SJCRH30 (cell line): ENCODE measurements at regions not wholly inside any gene's neighbourhood (a gene's known extent, or its start where the extent isn't known, plus 50 kb on each side); places are given as distances from the start of the nearest gene placed in this dataset.
"Not testable (repeated sequence)": the region's sequence is repeated elsewhere in the genome, so short reads cannot be mapped to it uniquely, and the experiment has no call there.

Source experiments
- DNase-seq, 2 experiments: peaks; one replicate each; pipeline ENCODE4 v3.0.0-alpha.2; 2015 to 2020
- H3K27ac ChIP-seq: fragments of 250-450 bp; sonication (Bioruptor Pico); 2 replicates; pipeline ENCODE4 v1.5.1; 2020; ENCODE audit warnings: mild to moderate bottlenecking, moderate library complexity
- H3K27me3 ChIP-seq: fragments of 250-450 bp; sonication (Bioruptor Pico); 2 replicates; pipeline ENCODE4 v1.5.1; 2020; ENCODE audit warnings: mild to moderate bottlenecking, moderate library complexity
- H3K36me3 ChIP-seq: fragments of 250-450 bp; sonication (Bioruptor Pico); 2 replicates; pipeline ENCODE4 v1.5.1; 2020; ENCODE audit warnings: mild to moderate bottlenecking, moderate library complexity
- H3K4me1 ChIP-seq: fragments of 250-450 bp; sonication (Bioruptor Pico); 2 replicates; pipeline ENCODE4 v1.5.1; 2020; ENCODE audit warnings: mild to moderate bottlenecking, moderate library complexity
- H3K4me3 ChIP-seq: fragments of 250-450 bp; sonication (Bioruptor Pico); 2 replicates; pipeline ENCODE4 v1.5.1; 2020; ENCODE audit warnings: mild to moderate bottlenecking, moderate library complexity
- H3K9me3 ChIP-seq: fragments of 250-450 bp; sonication (Bioruptor Pico); replicated peaks from 2 replicates; pipeline ENCODE4 v1.5.1; 2020; ENCODE audit warnings: mild to moderate bottlenecking, moderate library complexity

DNA sequence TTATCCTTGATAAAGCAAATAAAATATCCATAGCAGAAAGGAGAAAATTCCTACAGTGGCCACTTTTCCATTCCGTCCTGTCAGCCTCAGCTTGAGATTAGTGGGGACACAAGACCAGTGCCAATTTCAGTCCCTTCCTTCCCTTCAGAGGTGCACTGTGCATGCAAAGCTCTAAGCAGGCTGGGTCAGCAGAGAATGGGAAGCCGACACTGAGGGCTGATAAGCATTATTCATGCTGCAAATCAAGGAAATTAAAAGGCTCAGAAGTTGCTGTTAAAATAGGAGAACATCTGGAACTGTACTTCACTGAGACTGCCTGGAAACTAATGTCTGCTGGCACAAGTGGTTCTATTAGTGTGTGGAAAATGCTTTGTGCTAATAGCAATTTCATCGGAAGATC, 534.3 kb downstream of the ADCYAP1 start:
- no peaks in the 10 kb centered on the region for H3K9me3 ChIP-seq
- no peak overlapping the region for H3K4me3 ChIP-seq
- DNase-seq, result no peak
- no peaks in the 10 kb centered on the region for H3K4me1 ChIP-seq
- H3K27me3 ChIP-seq, result 0 out of 2 replicates have a peak, but pooled peaks cover 7% of the 10 kb centered on the region
- H3K36me3 ChIP-seq, result no peaks in the 10 kb centered on the region
- H3K27ac ChIP-seq, result no peak overlapping the region

DNA sequence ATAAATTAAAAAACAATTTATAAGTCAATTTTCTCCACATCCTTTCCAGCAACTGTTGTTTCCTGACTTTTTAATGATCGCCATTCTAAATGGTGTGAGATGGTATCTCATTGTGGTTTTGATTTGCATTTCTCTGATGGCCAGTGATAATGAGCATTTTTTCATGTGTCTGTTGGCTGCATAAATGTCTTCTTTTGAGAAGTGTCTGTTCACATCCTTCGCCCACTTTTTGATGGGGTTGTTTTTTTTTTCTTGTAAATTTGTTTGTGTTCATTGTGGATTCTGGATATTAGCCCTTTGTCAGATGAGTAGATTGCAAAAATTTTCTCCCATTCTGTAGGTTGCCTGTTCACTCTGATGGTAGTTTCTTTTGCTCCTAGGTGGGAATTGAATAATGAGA, 539.4 kb downstream of the ADCYAP1 start:
- H3K36me3 ChIP-seq, H3K4me1 ChIP-seq, H3K9me3 ChIP-seq, H3K27me3 ChIP-seq, H3K4me3 ChIP-seq, H3K27ac ChIP-seq, DNase-seq: not testable (repeated sequence)

DNA sequence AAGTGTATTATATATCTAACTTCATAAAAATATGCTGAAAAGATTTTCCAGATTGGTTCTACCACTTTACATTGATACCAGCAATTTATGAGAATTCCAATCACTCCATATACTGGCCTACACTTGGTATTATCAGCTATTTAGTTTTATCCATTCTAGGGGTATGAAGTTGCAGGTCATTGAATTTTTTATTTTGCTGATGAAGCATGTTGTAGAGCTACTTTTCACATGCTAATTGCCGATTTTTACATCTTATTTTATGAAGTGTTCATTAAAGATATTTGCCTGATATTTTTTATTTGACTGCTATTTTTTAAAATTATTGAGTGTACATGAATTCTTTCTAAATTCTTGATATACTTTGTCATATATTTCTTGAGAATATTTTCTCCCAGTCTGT, 542.1 kb downstream of the ADCYAP1 start:
- Histone ChIP-seq H3K27me3 (no peaks in the 10 kb centered on the region), H3K9me3 (no peaks in the 10 kb centered on the region), H3K4me1 (no peaks in the 10 kb centered on the region), H3K4me3 (no peak overlapping the region), H3K27ac (no peak overlapping the region), H3K36me3 (no peaks in the 10 kb centered on the region)
- DNase-seq, result no peak

DNA sequence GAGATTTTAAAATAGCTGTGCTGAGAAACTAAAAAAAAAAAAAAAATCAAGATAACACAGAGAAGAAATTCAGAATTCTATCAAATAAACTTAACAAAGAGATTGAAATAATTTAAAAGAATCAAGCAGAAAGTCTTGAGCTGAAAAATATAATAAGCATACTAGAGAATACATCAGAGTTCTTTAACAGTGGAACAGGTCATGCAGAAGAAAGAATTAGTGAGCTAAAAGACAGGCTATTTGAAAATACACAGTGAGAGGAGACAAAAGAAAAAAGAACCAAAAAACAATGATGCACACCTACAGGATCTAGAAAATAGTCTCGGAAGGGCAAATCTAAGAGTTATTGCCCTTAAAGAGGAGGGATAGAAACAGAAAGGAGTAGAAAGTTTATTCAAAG, 548.1 kb downstream of the ADCYAP1 start:
- no peak overlapping the region for H3K4me3 ChIP-seq
- no peak for DNase-seq
- H3K27ac ChIP-seq, result no peak overlapping the region
- H3K27me3 ChIP-seq, result no peaks in the 10 kb centered on the region
- no peaks in the 10 kb centered on the region for H3K9me3 ChIP-seq
- H3K36me3 ChIP-seq, result no peaks in the 10 kb centered on the region
- no peaks in the 10 kb centered on the region for H3K4me1 ChIP-seq

DNA sequence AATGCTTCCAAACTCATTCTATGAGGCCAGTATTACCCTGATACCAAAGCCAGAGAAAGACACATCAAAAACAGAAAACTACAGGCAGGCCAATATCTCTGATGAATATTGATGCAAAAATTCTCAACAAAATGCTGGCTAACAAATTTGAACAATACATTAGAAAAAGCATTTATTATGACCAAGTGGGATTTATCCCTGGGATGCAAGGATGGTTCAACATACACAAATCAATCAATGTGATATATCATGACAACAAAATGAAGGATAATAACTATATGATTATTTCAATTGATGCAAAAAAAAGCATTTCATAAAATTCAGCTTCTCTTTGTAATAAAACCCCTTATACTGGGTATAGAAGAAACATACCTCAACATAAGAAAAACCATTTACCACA, 550.9 kb downstream of the ADCYAP1 start:
- DNase-seq, result no peak
- no peak overlapping the region for H3K27ac ChIP-seq
- H3K36me3 ChIP-seq, result no peaks in the 10 kb centered on the region
- no peaks in the 10 kb centered on the region for H3K9me3 ChIP-seq
- H3K4me1 ChIP-seq, result no peaks in the 10 kb centered on the region
- no peak overlapping the region for H3K4me3 ChIP-seq
- H3K27me3 ChIP-seq, result no peaks in the 10 kb centered on the region

DNA sequence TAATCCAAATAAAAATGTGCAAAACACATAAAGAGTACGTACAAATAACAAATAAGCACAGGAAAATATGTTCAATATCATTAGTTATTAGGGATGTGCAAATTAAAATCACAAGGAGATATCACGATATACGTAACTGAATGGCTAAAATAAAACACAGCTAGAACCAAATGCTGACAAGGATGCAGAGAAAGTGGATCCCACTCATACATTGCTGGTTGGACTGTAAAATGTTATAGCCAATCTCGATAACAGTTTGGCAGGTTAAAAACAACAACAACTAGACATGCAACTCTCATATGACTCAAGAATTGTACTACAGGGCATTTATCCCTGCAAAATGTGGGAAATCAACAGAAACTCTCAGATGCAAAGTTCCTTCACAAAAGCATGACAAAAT, 553.9 kb downstream of the ADCYAP1 start:
- no peak for DNase-seq
- no peak overlapping the region for H3K27ac ChIP-seq
- no peaks in the 10 kb centered on the region for H3K4me1 ChIP-seq
- no peaks in the 10 kb centered on the region for H3K36me3 ChIP-seq
- no peak overlapping the region for H3K4me3 ChIP-seq
- H3K27me3 ChIP-seq, result no peaks in the 10 kb centered on the region
- H3K9me3 ChIP-seq, result no peaks in the 10 kb centered on the region

DNA sequence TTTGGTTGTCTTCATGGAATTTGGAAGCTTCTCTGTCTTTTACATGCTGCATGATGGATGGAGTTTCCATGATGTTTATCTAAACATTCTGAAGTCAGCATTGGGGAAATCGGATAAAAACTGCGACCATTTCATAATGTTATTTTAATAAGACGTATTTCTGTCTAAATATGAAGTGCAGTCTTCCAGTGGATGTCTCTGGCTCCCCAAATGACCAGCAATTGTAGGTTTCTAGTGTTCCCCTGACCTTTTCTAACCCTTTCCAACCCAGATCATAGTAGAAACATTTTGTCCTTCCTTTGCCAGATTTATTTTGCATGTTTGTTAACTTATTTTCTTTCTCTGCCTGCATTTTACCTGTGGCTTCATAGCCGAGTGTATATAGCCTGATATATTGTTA, 559.3 kb downstream of the ADCYAP1 start:
- Histone ChIP-seq H3K27ac (no peak overlapping the region), H3K27me3 (no peaks in the 10 kb centered on the region), H3K4me1 (no peaks in the 10 kb centered on the region), H3K36me3 (no peaks in the 10 kb centered on the region), H3K9me3 (no peaks in the 10 kb centered on the region), H3K4me3 (no peak overlapping the region)
- DNase-seq, result no peak

DNA sequence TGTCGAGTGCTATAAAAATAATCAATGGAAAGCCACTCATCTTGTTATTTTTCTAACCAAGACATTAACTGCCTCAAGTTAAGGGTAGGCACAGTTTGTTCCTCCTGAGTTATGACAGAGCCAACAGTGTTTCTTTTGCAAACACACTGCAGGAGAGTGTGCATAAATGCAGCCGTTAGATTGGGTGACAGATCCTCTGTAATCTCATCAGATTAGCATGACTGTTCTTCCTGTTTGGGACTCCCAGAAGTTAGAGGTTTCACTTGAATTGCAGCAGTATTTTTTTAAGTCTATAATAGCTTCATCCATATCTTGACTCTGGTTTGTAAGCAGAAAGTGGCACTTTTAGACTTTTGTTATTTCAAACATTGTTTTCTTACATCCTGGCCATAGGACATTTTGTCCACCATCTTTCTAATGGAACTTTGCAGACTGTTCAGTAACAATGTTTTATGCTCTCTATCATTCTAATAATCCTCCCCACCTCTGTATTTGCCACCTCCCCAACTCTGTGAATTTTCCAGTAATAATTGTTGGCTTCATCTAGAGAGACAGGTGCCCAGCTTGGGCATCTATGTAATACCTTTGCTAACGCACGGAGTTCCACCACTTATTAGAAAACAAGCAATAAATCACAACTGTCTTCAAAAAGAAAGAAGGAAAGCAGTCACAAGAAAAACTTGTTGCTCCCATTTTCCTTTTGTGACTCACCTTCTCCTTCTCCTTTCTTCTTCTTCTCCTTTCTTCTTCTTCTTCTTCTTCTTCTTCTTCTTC, 560.0 kb downstream of the ADCYAP1 start:
- Histone ChIP-seq H3K9me3 (no peaks in the 10 kb centered on the region), H3K27me3 (no peaks in the 10 kb centered on the region), H3K36me3 (no peaks in the 10 kb centered on the region), H3K4me3 (no peak overlapping the region), H3K4me1 (no peaks in the 10 kb centered on the region), H3K27ac (no peak overlapping the region)
- no peak for DNase-seq

DNA sequence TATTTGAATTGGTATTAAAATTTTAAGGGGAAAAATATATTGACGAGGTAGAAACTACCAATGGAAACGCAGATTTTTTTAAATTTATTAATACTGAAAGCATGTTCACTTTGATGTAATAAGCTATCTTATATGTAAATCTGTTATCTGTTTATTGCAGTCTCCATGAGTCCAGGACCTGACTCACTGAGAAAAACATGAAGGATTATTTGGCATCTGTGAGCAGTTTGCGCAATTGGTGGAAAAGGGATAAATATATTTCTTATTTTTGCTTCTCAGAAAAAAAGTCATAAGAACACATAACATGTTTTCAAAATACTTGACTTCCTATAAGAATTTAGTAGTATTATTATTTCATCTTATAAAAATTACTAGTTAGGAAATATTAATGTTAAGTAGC, 561.4 kb downstream of the ADCYAP1 start:
- H3K27ac ChIP-seq, result no peak overlapping the region
- H3K36me3 ChIP-seq, result no peaks in the 10 kb centered on the region
- no peaks in the 10 kb centered on the region for H3K9me3 ChIP-seq
- H3K4me1 ChIP-seq, result no peaks in the 10 kb centered on the region
- H3K27me3 ChIP-seq, result no peaks in the 10 kb centered on the region
- H3K4me3 ChIP-seq, result no peak overlapping the region
- DNase-seq, result no peak

DNA sequence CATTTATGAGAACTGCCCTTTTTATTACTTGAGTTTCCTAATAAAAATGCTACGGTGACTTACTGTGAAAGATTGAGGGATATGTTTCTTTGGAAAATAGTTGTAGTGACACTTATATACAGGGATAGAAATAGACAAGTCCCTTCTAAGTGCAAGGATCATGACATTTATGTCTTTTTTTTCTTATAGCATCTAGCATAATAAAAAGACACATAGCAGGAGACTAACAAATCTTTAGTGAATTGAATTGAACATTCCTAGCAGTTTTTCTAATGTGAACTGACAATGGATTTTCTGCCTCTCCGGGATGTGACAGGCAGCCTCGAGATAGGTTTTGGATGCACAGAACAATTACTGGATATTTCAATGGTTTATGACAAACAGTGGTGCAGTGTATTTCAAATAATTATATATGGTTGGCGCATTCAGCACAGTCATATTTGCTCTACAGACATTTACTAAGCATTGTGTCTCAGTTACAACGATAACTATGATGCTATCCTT, 562.8 kb downstream of the ADCYAP1 start:
- DNase-seq, result no peak
- Histone ChIP-seq H3K4me3 (no peak overlapping the region), H3K4me1 (no peaks in the 10 kb centered on the region), H3K27me3 (no peaks in the 10 kb centered on the region), H3K36me3 (no peaks in the 10 kb centered on the region), H3K9me3 (no peaks in the 10 kb centered on the region), H3K27ac (no peak overlapping the region)

DNA sequence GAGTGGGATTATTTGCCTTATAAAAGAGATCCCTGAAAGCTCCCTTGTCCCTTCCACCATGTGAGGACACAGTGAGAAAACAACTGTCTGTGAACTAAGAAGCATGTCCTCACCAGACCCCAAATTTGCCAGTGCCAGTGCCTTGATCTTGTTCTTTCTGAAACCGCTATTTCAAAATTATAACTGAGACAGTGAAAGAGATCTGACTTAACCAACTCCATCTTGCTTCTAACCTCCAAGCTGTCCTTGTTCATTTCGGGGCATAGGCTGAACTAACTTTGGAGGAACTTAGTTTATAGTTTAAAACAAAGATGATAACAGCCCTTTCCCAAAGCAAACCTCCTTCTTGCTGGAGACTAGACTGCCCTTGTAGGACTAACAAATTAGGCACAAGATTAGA, 563.9 kb downstream of the ADCYAP1 start:
- Histone ChIP-seq H3K4me3 (no peak overlapping the region), H3K27me3 (no peaks in the 10 kb centered on the region), H3K27ac (no peak overlapping the region), H3K36me3 (no peaks in the 10 kb centered on the region), H3K9me3 (no peaks in the 10 kb centered on the region), H3K4me1 (no peaks in the 10 kb centered on the region)
- no peak for DNase-seq

DNA sequence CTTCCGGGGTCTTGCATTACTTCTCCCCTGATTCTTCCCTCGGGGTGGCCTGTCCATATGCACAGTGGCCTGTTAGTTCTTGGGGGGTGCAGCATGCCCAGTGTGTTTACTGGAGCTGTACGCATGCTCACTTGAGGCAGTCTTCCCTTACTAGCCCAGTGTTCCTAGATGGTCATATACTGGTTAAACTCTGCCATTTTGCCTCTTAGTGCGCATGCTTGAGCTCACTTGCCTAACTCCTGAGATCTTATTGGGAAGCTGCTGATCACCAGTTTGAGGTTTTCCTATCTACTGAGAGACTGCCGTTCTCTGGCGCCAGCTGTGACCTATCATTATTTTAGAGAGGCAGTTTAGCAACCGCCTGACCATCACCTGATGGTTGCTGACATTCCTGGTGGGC, 571.2 kb downstream of the ADCYAP1 start:
- H3K4me3 ChIP-seq, result no peak overlapping the region
- DNase-seq, result no peak
- no peaks in the 10 kb centered on the region for H3K36me3 ChIP-seq
- H3K9me3 ChIP-seq, result no peaks in the 10 kb centered on the region
- no peak overlapping the region for H3K27ac ChIP-seq
- H3K27me3 ChIP-seq, result no peaks in the 10 kb centered on the region
- no peaks in the 10 kb centered on the region for H3K4me1 ChIP-seq

DNA sequence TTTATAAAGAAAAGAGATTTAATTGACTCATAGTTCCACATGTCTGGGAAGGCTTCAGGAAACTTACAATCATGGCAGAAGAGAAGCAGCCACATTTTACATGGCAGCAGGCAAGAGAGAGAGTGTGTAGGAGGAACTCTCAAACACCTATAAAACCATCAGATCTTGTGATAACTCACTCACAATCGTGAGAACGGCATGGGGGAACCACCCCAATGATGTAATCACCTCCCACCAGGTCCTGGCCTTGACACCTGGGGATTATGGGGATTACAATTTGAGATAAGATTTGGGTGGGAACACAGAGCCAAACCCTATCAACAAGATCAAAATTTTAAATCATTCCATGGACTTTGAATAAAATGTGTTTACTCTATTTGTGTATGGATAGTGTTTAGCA, 575.6 kb downstream of the ADCYAP1 start:
- H3K4me1 ChIP-seq, result no peaks in the 10 kb centered on the region

DNA sequence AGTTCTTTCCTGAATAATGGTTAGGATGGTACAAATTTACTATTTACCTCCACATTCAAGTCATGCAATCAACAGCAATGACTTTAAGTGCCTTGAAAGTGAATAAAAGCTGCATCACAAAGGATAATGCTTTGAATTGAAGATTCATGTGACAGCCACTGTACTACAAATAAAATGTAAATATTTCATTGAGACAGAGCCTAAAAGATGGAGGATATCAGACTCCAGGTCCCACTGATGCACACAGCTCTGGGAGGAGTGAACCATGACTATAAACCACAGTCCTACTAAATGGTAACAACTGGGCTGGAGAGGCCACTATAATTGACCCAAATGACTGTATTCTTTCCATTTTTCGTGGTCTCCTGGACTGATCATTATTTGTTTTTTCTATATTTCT, 576.9 kb downstream of the ADCYAP1 start:
- DNase-seq, result no peak
- no peaks in the 10 kb centered on the region for H3K4me1 ChIP-seq
- H3K27ac ChIP-seq, result no peak overlapping the region
- no peak overlapping the region for H3K4me3 ChIP-seq
- no peaks in the 10 kb centered on the region for H3K27me3 ChIP-seq
- H3K9me3 ChIP-seq, result no peaks in the 10 kb centered on the region
- no peaks in the 10 kb centered on the region for H3K36me3 ChIP-seq

More for the DNA sequence above, 575.6 kb downstream of the ADCYAP1 start:
- Histone ChIP-seq H3K27me3 (no peaks in the 10 kb centered on the region), H3K9me3 (no peaks in the 10 kb centered on the region), H3K27ac (no peak overlapping the region), H3K4me3 (no peak overlapping the region), H3K36me3 (no peaks in the 10 kb centered on the region)
- no peak for DNase-seq

DNA sequence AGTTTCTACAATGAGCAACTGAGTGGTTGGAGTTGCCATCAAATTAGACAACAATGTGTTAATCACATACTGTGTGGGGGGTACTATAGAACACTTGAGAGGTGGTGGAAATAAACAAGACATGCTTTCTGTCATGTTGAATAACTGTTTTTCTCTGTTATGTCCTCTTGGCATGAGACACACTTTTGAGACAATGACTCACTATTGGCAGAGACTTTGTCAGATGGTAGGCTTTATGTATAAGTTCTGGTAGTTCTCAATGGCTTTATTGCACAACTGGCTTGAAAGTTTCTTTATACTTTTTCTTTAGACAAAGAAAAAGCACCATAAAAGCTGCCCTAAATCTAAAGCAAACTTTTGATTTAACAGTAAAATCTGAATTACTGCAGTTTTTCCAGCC, 578.7 kb downstream of the ADCYAP1 start:
- Histone ChIP-seq H3K9me3 (no peaks in the 10 kb centered on the region), H3K4me3 (no peak overlapping the region), H3K27me3 (no peaks in the 10 kb centered on the region), H3K4me1 (no peaks in the 10 kb centered on the region), H3K36me3 (no peaks in the 10 kb centered on the region), H3K27ac (no peak overlapping the region)
- no peak for DNase-seq

DNA sequence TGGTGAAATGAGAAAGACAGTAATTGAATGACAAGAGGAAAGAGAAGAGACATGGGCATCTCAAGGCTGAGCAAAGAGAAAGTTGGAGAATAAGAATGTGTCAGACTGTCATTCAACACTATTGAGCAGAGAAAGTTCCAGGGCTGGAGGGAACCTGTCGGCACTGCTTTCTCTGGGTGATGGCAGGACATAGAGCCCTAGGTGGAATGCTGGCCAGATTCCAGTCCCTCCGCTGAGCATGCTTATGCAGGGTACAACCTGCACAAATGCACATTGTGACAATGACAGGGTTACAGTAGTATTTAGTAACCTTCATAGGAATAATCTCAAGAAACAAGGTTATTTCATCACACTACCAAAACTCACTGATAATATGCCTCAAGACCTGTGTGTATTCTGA, 582.8 kb downstream of the ADCYAP1 start:
- Histone ChIP-seq H3K4me1 (no peaks in the 10 kb centered on the region), H3K27ac (no peak overlapping the region), H3K36me3 (no peaks in the 10 kb centered on the region), H3K27me3 (no peaks in the 10 kb centered on the region), H3K9me3 (no peaks in the 10 kb centered on the region), H3K4me3 (no peak overlapping the region)
- DNase-seq, result no peak
